Neural progenitor cell (in vitro differentiated cells): ENCODE measurements at regions not wholly inside any gene's neighbourhood (a gene's known extent, or its start where the extent isn't known, plus 50 kb on each side); places are given as distances from the start of the nearest gene placed in this dataset.

Experiments used
- DNase-seq: peaks from one replicate; pipeline ENCODE4 v3.0.0-alpha.2; 2016; ENCODE audit warnings: low spot score
- H2AFZ ChIP-seq: fragments of 200-600 bp; sonication (generic); replicated peaks from 2 replicates; pipeline ENCODE4 v1.6.1; 2016; ENCODE audit warnings: antibody characterized with exemption
- H3F3A ChIP-seq: fragments of 200-600 bp; sonication (generic); 2 replicates; pipeline ENCODE4 v1.6.1; 2016; ENCODE audit warnings: antibody characterized with exemption, low read depth
- H3K27ac ChIP-seq: fragments of 200-600 bp; sonication (generic); 2 replicates; pipeline ENCODE4 v1.5.1; 2016; ENCODE audit warnings: mild to moderate bottlenecking
- H3K27me3 ChIP-seq: fragments of 200-600 bp; sonication (generic); 2 replicates; pipeline ENCODE4 v1.6.1; 2016; ENCODE audit warnings: mild to moderate bottlenecking, moderate library complexity
- H3K36me3 ChIP-seq: fragments of 200-600 bp; sonication (generic); 2 replicates; pipeline ENCODE4 v1.5.1; 2016
- H3K4me1 ChIP-seq: fragments of 200-600 bp; sonication (generic); 2 replicates; pipeline ENCODE4 v1.6.1; 2016; ENCODE audit warnings: mixed run types
- H3K4me2 ChIP-seq: fragments of 200-600 bp; sonication (generic); 2 replicates; pipeline ENCODE4 v1.6.1; 2016
- H3K4me3 ChIP-seq: fragments of 200-600 bp; sonication (generic); 2 replicates; pipeline ENCODE4 v1.5.1; 2016
- H3K79me2 ChIP-seq: fragments of 200-600 bp; sonication (generic); 2 replicates; pipeline ENCODE4 v1.6.1; 2016; ENCODE audit warnings: low read depth
- H3K9ac ChIP-seq: fragments of 200-600 bp; sonication (generic); 2 replicates; pipeline ENCODE4 v1.6.1; 2016
- H3K9me3 ChIP-seq: fragments of 200-600 bp; sonication (generic); 2 replicates; pipeline ENCODE4 v1.5.1; 2016; ENCODE audit warnings: low read depth
- H4K20me1 ChIP-seq: fragments of 200-600 bp; sonication (generic); 2 replicates; pipeline ENCODE4 v1.6.1; 2016; ENCODE audit warnings: low read depth
- H3K27ac Mint-ChIP-seq: 3 replicates; pipeline ENCODE4 v1.8.0; 2021; ENCODE audit warnings: mixed read lengths
- H3K27me3 Mint-ChIP-seq: 2 replicates; pipeline ENCODE4 v1.8.0; 2022; ENCODE audit warnings: low read depth, mild to moderate bottlenecking, inconsistent platforms, moderate library complexity, mixed read lengths; ENCODE audit not compliant: insufficient read depth
- H3K36me3 Mint-ChIP-seq: 3 replicates; pipeline ENCODE4 v1.8.0; 2021; ENCODE audit warnings: mixed read lengths
- H3K4me1 Mint-ChIP-seq: 3 replicates; pipeline ENCODE4 v1.8.0; 2021; ENCODE audit warnings: mixed read lengths
- H3K4me3 Mint-ChIP-seq: 3 replicates; pipeline ENCODE4 v1.8.0; 2021; ENCODE audit warnings: mild to moderate bottlenecking, moderate library complexity, mixed read lengths
- H3K9me3 Mint-ChIP-seq: 3 replicates; pipeline ENCODE4 v1.8.0; 2020; ENCODE audit warnings: mixed read lengths
- EZH2 ChIP-seq: fragments of 200-600 bp; sonication (generic); IDR thresholded peaks from 2 replicates; pipeline ENCODE4 v1.6.1; 2017; ENCODE audit warnings: antibody characterized with exemption, mild to moderate bottlenecking, moderate library complexity
- EZH2phosphoT487 ChIP-seq: fragments of 200-600 bp; sonication (generic); IDR thresholded peaks from 2 replicates; pipeline ENCODE4 v1.6.1; 2017; ENCODE audit warnings: antibody characterized with exemption
- TF ChIP-seq, protein P1 (sequence below): fragments of 200-600 bp; sonication (generic); IDR thresholded peaks from 2 replicates; pipeline ENCODE4 v1.5.1; 2017; ENCODE audit warnings: antibody characterized with exemption, mild to moderate bottlenecking

DNA sequence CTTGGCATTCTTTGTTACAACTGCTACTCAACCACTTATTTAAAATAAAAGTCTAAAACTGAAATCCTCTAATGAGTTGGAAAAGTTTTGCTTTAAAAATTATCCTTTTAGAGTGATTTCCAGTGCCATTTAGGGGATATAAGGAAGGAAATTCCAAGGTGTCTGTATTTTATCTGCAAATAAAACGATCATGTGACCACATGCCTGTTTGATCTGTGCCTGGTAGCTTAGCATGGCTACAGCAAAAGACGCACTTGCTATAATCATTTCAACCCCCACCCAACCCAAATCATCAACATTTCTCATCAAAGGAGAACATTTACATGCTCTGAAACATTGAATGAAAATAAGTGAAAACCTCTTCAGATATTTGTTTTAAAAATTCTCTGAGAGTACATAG, 615.1 kb downstream of the IRS1 start:
- Histone ChIP-seq H3K27ac (no peak overlapping the region), H2AFZ (no peak overlapping the region), H3K9ac (no peak overlapping the region), H3K27me3 (no peaks in the 10 kb centered on the region), H3F3A (no peaks in the 10 kb centered on the region), H3K9me3 (no peaks in the 10 kb centered on the region), H3K4me3 (no peak overlapping the region), H3K79me2 (no peaks in the 10 kb centered on the region), H3K4me2 (no peak overlapping the region), H3K4me1 (peaks cover 27% of the 10 kb centered on the region), H4K20me1 (no peaks in the 10 kb centered on the region), H3K36me3 (no peaks in the 10 kb centered on the region)
- Mint-ChIP-seq H3K27ac (peak overlapping the region; percentile 46), H3K4me3 (no peak overlapping the region), H3K9me3 (peaks cover 16% of the 10 kb centered on the region), H3K27me3 (no peaks in the 10 kb centered on the region), H3K36me3 (peaks cover 2% of the 10 kb centered on the region), H3K4me1 (peaks cover 22% of the 10 kb centered on the region)
- DNase-seq = no peak
- TF ChIP-seq EZH2 (no peak), EZH2phosphoT487 (no peak)
- TF ChIP-seq, protein P1, sequence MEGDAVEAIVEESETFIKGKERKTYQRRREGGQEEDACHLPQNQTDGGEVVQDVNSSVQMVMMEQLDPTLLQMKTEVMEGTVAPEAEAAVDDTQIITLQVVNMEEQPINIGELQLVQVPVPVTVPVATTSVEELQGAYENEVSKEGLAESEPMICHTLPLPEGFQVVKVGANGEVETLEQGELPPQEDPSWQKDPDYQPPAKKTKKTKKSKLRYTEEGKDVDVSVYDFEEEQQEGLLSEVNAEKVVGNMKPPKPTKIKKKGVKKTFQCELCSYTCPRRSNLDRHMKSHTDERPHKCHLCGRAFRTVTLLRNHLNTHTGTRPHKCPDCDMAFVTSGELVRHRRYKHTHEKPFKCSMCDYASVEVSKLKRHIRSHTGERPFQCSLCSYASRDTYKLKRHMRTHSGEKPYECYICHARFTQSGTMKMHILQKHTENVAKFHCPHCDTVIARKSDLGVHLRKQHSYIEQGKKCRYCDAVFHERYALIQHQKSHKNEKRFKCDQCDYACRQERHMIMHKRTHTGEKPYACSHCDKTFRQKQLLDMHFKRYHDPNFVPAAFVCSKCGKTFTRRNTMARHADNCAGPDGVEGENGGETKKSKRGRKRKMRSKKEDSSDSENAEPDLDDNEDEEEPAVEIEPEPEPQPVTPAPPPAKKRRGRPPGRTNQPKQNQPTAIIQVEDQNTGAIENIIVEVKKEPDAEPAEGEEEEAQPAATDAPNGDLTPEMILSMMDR = no peak

DNA sequence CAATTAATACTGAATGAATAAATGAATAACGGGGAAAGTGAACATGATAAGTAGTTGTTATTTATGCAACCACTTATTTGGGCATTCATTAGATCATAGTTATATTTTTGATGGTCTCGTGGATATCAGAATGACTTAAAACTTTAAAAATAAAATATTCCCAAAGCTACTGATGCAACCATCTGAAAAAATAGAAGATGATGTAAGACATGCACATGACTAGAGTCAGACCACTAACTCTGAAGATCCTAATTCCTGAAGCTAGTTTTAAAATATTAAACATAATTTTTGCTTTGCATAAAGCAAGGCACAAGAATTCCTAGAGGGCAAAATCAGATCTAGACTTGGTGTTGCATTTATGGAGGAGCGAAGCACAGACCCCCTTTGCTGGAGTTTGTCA, 616.1 kb downstream of the IRS1 start:
- no peaks in the 10 kb centered on the region for H3K9me3 ChIP-seq
- no peak overlapping the region for H2AFZ ChIP-seq
- Mint-ChIP-seq H3K4me3 (no peak overlapping the region), H3K27ac (no peak overlapping the region), H3K9me3 (peaks cover 24% of the 10 kb centered on the region), H3K27me3 (peaks cover 2% of the 10 kb centered on the region), H3K4me1 (peaks cover 22% of the 10 kb centered on the region), H3K36me3 (peaks cover 7% of the 10 kb centered on the region)
- no peaks in the 10 kb centered on the region for H3F3A ChIP-seq
- peaks cover 27% of the 10 kb centered on the region for H3K4me1 ChIP-seq
- H3K4me2 ChIP-seq = no peak overlapping the region
- no peaks in the 10 kb centered on the region for H4K20me1 ChIP-seq
- no peaks in the 10 kb centered on the region for H3K36me3 ChIP-seq
- TF ChIP-seq EZH2phosphoT487 (no peak), EZH2 (no peak)
- TF ChIP-seq, protein P1 = no peak
- no peak for DNase-seq
- no peaks in the 10 kb centered on the region for H3K79me2 ChIP-seq
- H3K27me3 ChIP-seq = no peaks in the 10 kb centered on the region
- no peak overlapping the region for H3K4me3 ChIP-seq
- no peak overlapping the region for H3K27ac ChIP-seq
- H3K9ac ChIP-seq = no peak overlapping the region

DNA sequence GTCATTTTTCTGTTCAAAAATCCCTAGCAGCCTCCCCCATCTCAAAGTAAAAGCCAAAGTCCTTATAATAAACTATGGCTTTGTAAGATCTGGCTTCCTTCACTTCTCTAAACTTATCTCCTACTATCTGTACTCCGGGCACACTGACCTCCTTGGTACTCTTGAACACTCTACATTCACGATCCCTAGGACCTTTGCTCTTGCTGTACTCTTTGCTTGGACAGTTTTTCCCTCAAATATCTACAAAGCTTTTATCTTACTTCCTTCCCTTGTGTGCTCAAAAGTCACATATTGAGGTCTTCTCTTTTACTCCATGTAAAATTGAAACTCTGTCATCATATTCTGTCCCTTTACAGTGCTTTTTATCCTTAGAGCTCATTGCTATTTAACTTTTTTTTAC, 616.6 kb downstream of the IRS1 start:
- no peak overlapping the region for H3K9ac ChIP-seq
- no peak overlapping the region for H2AFZ ChIP-seq
- Mint-ChIP-seq H3K4me3 (no peak overlapping the region), H3K4me1 (peaks cover 22% of the 10 kb centered on the region), H3K27ac (no peak overlapping the region), H3K36me3 (peaks cover 12% of the 10 kb centered on the region), H3K27me3 (peaks cover 2% of the 10 kb centered on the region), H3K9me3 (peaks cover 29% of the 10 kb centered on the region)
- H4K20me1 ChIP-seq = no peaks in the 10 kb centered on the region
- H3K4me2 ChIP-seq = no peak overlapping the region
- H3K4me3 ChIP-seq = no peak overlapping the region
- no peaks in the 10 kb centered on the region for H3K36me3 ChIP-seq
- no peaks in the 10 kb centered on the region for H3F3A ChIP-seq
- peaks cover 27% of the 10 kb centered on the region for H3K4me1 ChIP-seq
- no peaks in the 10 kb centered on the region for H3K27me3 ChIP-seq
- no peak overlapping the region for H3K27ac ChIP-seq
- DNase-seq = no peak
- no peaks in the 10 kb centered on the region for H3K79me2 ChIP-seq
- TF ChIP-seq EZH2phosphoT487 (no peak), EZH2 (no peak)
- TF ChIP-seq, protein P1 = no peak
- H3K9me3 ChIP-seq = no peaks in the 10 kb centered on the region
